IMR-90 (cell line): ENCODE measurements at regions not wholly inside any gene's neighbourhood (a gene's known extent, or its start where the extent isn't known, plus 50 kb on each side); places are given as distances from the start of the nearest gene placed in this dataset.

Source experiments
- ATAC-seq: fragments of 200-7000 bp; cut with Tn5 transposase; 2 replicates; pipeline ENCODE4 v1.9.1; 2020; ENCODE audit warnings: low read depth, mild to moderate bottlenecking, moderate library complexity
- BruUV-seq: library from RNA; stranded (reverse); fragments of 400-500 nt; replicated peaks from 2 replicates; lab custom pipeline; 2021; lab: Mats Ljungman, UMichigan
- CTCF ChIA-PET: fragments of 300-600 bp; formaldehyde crosslinking; extraction: SDS; loops from one replicate; lab custom pipeline; 2021; ENCODE audit warnings: antibody characterized with exemption; lab: Yijun Ruan, JAX
- POLR2A ChIA-PET: fragments of 300-600 bp; sonication (Branson Sonifier 250); formaldehyde crosslinking; loops from one replicate; lab custom pipeline; 2022; ENCODE audit warnings: antibody characterized with exemption; ENCODE audit not compliant: unreplicated experiment; lab: Charles Lee
- DNase-seq: peaks from one replicate; pipeline ENCODE4 v3.0.0; 2013
- H2AFZ ChIP-seq: replicated peaks from 2 replicates; pipeline ENCODE3; 2013; ENCODE audit warnings: low read length, mild to moderate bottlenecking; ENCODE audit not compliant: poor library complexity
- H2AK5ac ChIP-seq: 2 replicates; pipeline ENCODE4 v1.6.1; 2013; ENCODE audit warnings: low read depth, low read length, inconsistent platforms
- H2AK9ac ChIP-seq: replicated peaks from 2 replicates; pipeline ENCODE3; 2013; ENCODE audit warnings: mild to moderate bottlenecking, low read depth, low read length, moderate library complexity; ENCODE audit not compliant: poor library complexity
- H2BK120ac ChIP-seq: 2 replicates; pipeline ENCODE4 v1.6.1; 2013; ENCODE audit warnings: low read depth, low read length, inconsistent platforms
- H2BK15ac ChIP-seq: 3 replicates; pipeline ENCODE4 v1.6.1; 2013; ENCODE audit warnings: low read depth, low read length, inconsistent platforms
- H2BK20ac ChIP-seq: 2 replicates; pipeline ENCODE4 v1.6.1; 2013; ENCODE audit warnings: low read depth, mild to moderate bottlenecking, inconsistent platforms, low read length, moderate library complexity
- H2BK5ac ChIP-seq: 2 replicates; pipeline ENCODE4 v1.6.1; 2013; ENCODE audit warnings: mild to moderate bottlenecking, low read depth, low read length, inconsistent platforms; ENCODE audit not compliant: poor library complexity, severe bottlenecking
- H3K14ac ChIP-seq: replicated peaks from 2 replicates; pipeline ENCODE4 v1.6.1; 2013; ENCODE audit warnings: low read depth, low read length, inconsistent platforms
- H3K18ac ChIP-seq: 2 replicates; pipeline ENCODE4 v1.6.1; 2013; ENCODE audit warnings: low read depth, low read length, control low read depth
- H3K23ac ChIP-seq: 2 replicates; pipeline ENCODE4 v1.6.1; 2013; ENCODE audit warnings: low read depth, low read length, inconsistent platforms
- H3K27ac ChIP-seq: 2 replicates; pipeline ENCODE4 v1.5.1; 2013; ENCODE audit warnings: mild to moderate bottlenecking, control low read depth, low read length; ENCODE audit not compliant: insufficient read depth
- H3K27me3 ChIP-seq: 2 replicates; pipeline ENCODE4 v1.6.1; 2013; ENCODE audit warnings: low read length; ENCODE audit not compliant: control insufficient read depth, insufficient read depth
- H3K36me3 ChIP-seq: 2 replicates; pipeline ENCODE4 v1.6.1; 2013; ENCODE audit warnings: low read length, mixed read lengths; ENCODE audit not compliant: control insufficient read depth, insufficient read depth
- H3K4ac ChIP-seq: 2 replicates; pipeline ENCODE4 v1.6.1; 2013; ENCODE audit warnings: low read depth, low read length, inconsistent platforms
- H3K4me1 ChIP-seq: 2 replicates; pipeline ENCODE4 v1.6.1; 2013; ENCODE audit warnings: low read length, mixed read lengths; ENCODE audit not compliant: control insufficient read depth, insufficient read depth
- H3K4me2 ChIP-seq: 2 replicates; pipeline ENCODE4 v1.6.1; 2013; ENCODE audit warnings: low read depth, mild to moderate bottlenecking, control low read depth, low read length, moderate library complexity
- H3K4me3 ChIP-seq: 2 replicates; pipeline ENCODE4 v1.5.1; 2013; ENCODE audit warnings: low read depth, mild to moderate bottlenecking, control low read depth, low read length, moderate library complexity; ENCODE audit not compliant: insufficient read depth
- H3K56ac ChIP-seq: 2 replicates; pipeline ENCODE4 v1.6.1; 2013; ENCODE audit warnings: low read length, inconsistent platforms; ENCODE audit not compliant: insufficient read depth; ENCODE audit errors: extremely low read depth
- H3K79me1 ChIP-seq, 2 experiments: 2 replicates each; pipeline ENCODE4 v1.6.1; 2013; ENCODE audit warnings: low read length in 2 of 2, inconsistent platforms in 1 of 2, low read depth in 1 of 2
- H3K9ac ChIP-seq: 2 replicates; pipeline ENCODE4 v1.6.1; 2013; ENCODE audit warnings: low read depth, low read length, control low read depth
- H3K9me1 ChIP-seq: 2 replicates; pipeline ENCODE4 v1.6.1; 2013; ENCODE audit warnings: low read length, inconsistent platforms; ENCODE audit not compliant: insufficient read depth
- H3K9me3 ChIP-seq: 2 replicates; pipeline ENCODE4 v1.6.1; 2013; ENCODE audit warnings: low read length; ENCODE audit not compliant: control insufficient read depth, insufficient read depth
- H4K20me1 ChIP-seq: 2 replicates; pipeline ENCODE4 v1.6.1; 2013; ENCODE audit warnings: low read length, inconsistent platforms; ENCODE audit not compliant: insufficient read depth
- H4K5ac ChIP-seq: 2 replicates; pipeline ENCODE4 v1.6.1; 2013; ENCODE audit warnings: mild to moderate bottlenecking, low read depth, low read length, control low read depth
- H4K8ac ChIP-seq, 2 experiments: 2 replicates each; pipeline ENCODE4 v1.6.1; 2013; ENCODE audit warnings: low read depth in 2 of 2, low read length in 2 of 2, control low read depth in 1 of 2, inconsistent platforms in 1 of 2
- H4K91ac ChIP-seq: 2 replicates; pipeline ENCODE4 v1.6.1; 2013; ENCODE audit warnings: low read depth, low read length, inconsistent platforms; ENCODE audit not compliant: insufficient read depth
- BHLHE40 ChIP-seq: fragments of 150-350 bp; IDR thresholded peaks from 2 replicates; pipeline ENCODE4 v1.6.1; 2016; ENCODE audit warnings: mild to moderate bottlenecking, low read depth, low read length
- CEBPB ChIP-seq: IDR thresholded peaks from 2 replicates; pipeline ENCODE4 v1.6.1; 2012; ENCODE audit warnings: low read depth, low read length, improper control_type of control experiment
- CHD1 ChIP-seq: IDR thresholded peaks from 2 replicates; pipeline ENCODE4 v1.6.1; 2012; ENCODE audit warnings: low read depth, low read length, improper control_type of control experiment
- ELK1 ChIP-seq: fragments of 150-350 bp; IDR thresholded peaks from 2 replicates; pipeline ENCODE4 v1.6.1; 2016; ENCODE audit warnings: low read depth, mild to moderate bottlenecking, low read length, moderate library complexity, borderline replicate concordance
- MAFK ChIP-seq: IDR thresholded peaks from 2 replicates; pipeline ENCODE4 v1.6.1; 2012; ENCODE audit warnings: low read depth, low read length, improper control_type of control experiment
- MAZ ChIP-seq: IDR thresholded peaks from 2 replicates; pipeline ENCODE4 v1.6.1; 2012; ENCODE audit warnings: low read depth, mild to moderate bottlenecking, low read length, improper control_type of control experiment, moderate library complexity, borderline replicate concordance
- MXI1 ChIP-seq: IDR thresholded peaks from 2 replicates; pipeline ENCODE4 v1.6.1; 2012; ENCODE audit warnings: low read depth, mild to moderate bottlenecking, low read length, moderate library complexity, borderline replicate concordance
- NFE2L2 ChIP-seq: fragments of 150-350 bp; IDR thresholded peaks from 2 replicates; pipeline ENCODE4 v1.6.1; 2016; ENCODE audit warnings: low read depth, mild to moderate bottlenecking, low read length
- POLR2A ChIP-seq: IDR thresholded peaks from 2 replicates; pipeline ENCODE4 v1.6.1; 2012; ENCODE audit warnings: mild to moderate bottlenecking, low read depth, low read length
- RAD21 ChIP-seq: IDR thresholded peaks from 2 replicates; pipeline ENCODE4 v1.6.1; 2012; ENCODE audit warnings: low read length, improper control_type of control experiment
- RFX5 ChIP-seq: IDR thresholded peaks from 2 replicates; pipeline ENCODE4 v1.8.0; 2012; ENCODE audit warnings: low read depth, mild to moderate bottlenecking, low read length, moderate library complexity
- SMC3 ChIP-seq: fragments of 150-350 bp; IDR thresholded peaks from 2 replicates; pipeline ENCODE4 v1.6.1; 2016; ENCODE audit warnings: low read depth, mild to moderate bottlenecking, antibody characterized with exemption, low read length, moderate library complexity
- USF2 ChIP-seq: fragments of 150-350 bp; IDR thresholded peaks from 2 replicates; pipeline ENCODE4 v1.6.1; 2017; ENCODE audit warnings: mild to moderate bottlenecking, antibody characterized with exemption, low read length, low read depth
- WGBS, 2 experiments: methylation state at CpG; one replicate each; pipeline versions ENCODE4 v1.1.5 to v1.1.7; 2013; ENCODE audit warnings: missing lambda C conversion rate in 2 of 2; ENCODE audit not compliant: insufficient read length in 1 of 2; ENCODE audit errors: extremely low coverage in 2 of 2; 5-methylcytosine and 5-hydroxymethylcytosine counted together
- dilution Hi-C: fragments of 300-500 bp; cut with HindIII; formaldehyde crosslinking; loops from one replicate; pipeline ENCODE4 v1.14.3; 2018; ENCODE audit warnings: low sequenced_read_pairs; ENCODE audit not compliant: unreplicated experiment
- in situ Hi-C: fragments of 300-500 bp; cut with MboI; formaldehyde crosslinking; loops from 3 replicates; pipeline ENCODE4 v1.14.3; 2019; ENCODE audit warnings: low sequenced_read_pairs, inconsistent platforms, mixed read lengths
- intact Hi-C: fragments of 100-400 bp; cut with micrococcal nuclease; formaldehyde crosslinking; loops from 2 replicates; pipeline ENCODE4 v1.10.0; 2022
- TF ChIP-seq, protein P1 (sequence below): conservative IDR thresholded peaks from 2 replicates; pipeline ENCODE4 v1.5.1; 2012; ENCODE audit warnings: mild to moderate bottlenecking, low read depth, low read length, improper control_type of control experiment

- no CpG with 5 or more reads among the region's 1 CpG for WGBS, 2 experiments
- dilution Hi-C loops (no loop called here), intact Hi-C loops (no loop called here), in situ Hi-C loops (no loop called here)
- Histone ChIP-seq H3K23ac (no peak overlapping the region), H4K8ac (no peak overlapping the region), H4K91ac (no peak overlapping the region), H2AK9ac (no peak overlapping the region), H3K79me1 (no peaks in the 10 kb centered on the region), H3K36me3 (no peaks in the 10 kb centered on the region), H2AK5ac (no peak overlapping the region), H3K27ac (no peak overlapping the region), H3K9me1 (no peaks in the 10 kb centered on the region), H2BK120ac (no peak overlapping the region), H4K20me1 (no peaks in the 10 kb centered on the region), H2AFZ (no peak overlapping the region), H3K4ac (no peak overlapping the region), H4K5ac (no peak overlapping the region), H3K18ac (no peak overlapping the region), H3K9me3 (no peaks in the 10 kb centered on the region), H3K14ac (no peak overlapping the region), H3K9ac (no peak overlapping the region), H3K4me3 (no peak overlapping the region), H3K56ac (no peak overlapping the region), H2BK5ac (no peak overlapping the region), H3K4me1 (no peaks in the 10 kb centered on the region), H3K27me3 (peaks cover 11% of the 10 kb centered on the region), H2BK20ac (no peak overlapping the region), H2BK15ac (no peak overlapping the region), H3K4me2 (no peak overlapping the region)
- ChIA-PET POLR2A (no interaction called here), CTCF (interaction anchor here (0.6 kb wide), 1 partner anchor 12 kb away, joined by 3 read pairs; no protein-coding TSS in a partner anchor)
- DNase-seq (no peak), ATAC-seq (no peak)
- TF ChIP-seq MAFK (no peak), CEBPB (no peak), MAZ (no peak), NFE2L2 (no peak), RFX5 (no peak), CHD1 (no peak), BHLHE40 (no peak), RAD21 (no peak), USF2 (no peak), MXI1 (no peak), ELK1 (no peak), SMC3 (no peak), POLR2A (no peak)
- TF ChIP-seq, protein P1, sequence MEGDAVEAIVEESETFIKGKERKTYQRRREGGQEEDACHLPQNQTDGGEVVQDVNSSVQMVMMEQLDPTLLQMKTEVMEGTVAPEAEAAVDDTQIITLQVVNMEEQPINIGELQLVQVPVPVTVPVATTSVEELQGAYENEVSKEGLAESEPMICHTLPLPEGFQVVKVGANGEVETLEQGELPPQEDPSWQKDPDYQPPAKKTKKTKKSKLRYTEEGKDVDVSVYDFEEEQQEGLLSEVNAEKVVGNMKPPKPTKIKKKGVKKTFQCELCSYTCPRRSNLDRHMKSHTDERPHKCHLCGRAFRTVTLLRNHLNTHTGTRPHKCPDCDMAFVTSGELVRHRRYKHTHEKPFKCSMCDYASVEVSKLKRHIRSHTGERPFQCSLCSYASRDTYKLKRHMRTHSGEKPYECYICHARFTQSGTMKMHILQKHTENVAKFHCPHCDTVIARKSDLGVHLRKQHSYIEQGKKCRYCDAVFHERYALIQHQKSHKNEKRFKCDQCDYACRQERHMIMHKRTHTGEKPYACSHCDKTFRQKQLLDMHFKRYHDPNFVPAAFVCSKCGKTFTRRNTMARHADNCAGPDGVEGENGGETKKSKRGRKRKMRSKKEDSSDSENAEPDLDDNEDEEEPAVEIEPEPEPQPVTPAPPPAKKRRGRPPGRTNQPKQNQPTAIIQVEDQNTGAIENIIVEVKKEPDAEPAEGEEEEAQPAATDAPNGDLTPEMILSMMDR: no peak
- no TSS peak for BruUV-seq
These were observed 51.3 kb upstream of the OSBPL11 start for GRCh38 chr3:125646581-125646980.
